Osteocyte (in vitro differentiated cells): ENCODE measurements at regions not wholly inside any gene's neighbourhood (a gene's known extent, or its start where the extent isn't known, plus 50 kb on each side); places are given as distances from the start of the nearest gene placed in this dataset.

ENCODE experiments used
- DNase-seq: peaks from one replicate; pipeline ENCODE4 v3.0.0; 2021; ENCODE audit warnings: mixed read lengths; ENCODE audit not compliant: unreplicated experiment; ENCODE audit errors: extremely low spot score
- H3K27ac Mint-ChIP-seq: one replicate; pipeline ENCODE4 v1.8.0; 2021; ENCODE audit warnings: mild to moderate bottlenecking, mixed read lengths; ENCODE audit not compliant: unreplicated experiment
- H3K27me3 Mint-ChIP-seq: one replicate; pipeline ENCODE4 v1.8.0; 2021; ENCODE audit warnings: mixed read lengths; ENCODE audit not compliant: unreplicated experiment
- H3K36me3 Mint-ChIP-seq: one replicate; pipeline ENCODE4 v1.8.0; 2021; ENCODE audit warnings: mixed read lengths; ENCODE audit not compliant: unreplicated experiment
- H3K4me1 Mint-ChIP-seq: one replicate; pipeline ENCODE4 v1.8.0; 2021; ENCODE audit warnings: mixed read lengths; ENCODE audit not compliant: unreplicated experiment
- H3K4me3 Mint-ChIP-seq: one replicate; pipeline ENCODE4 v1.8.0; 2021; ENCODE audit warnings: mild to moderate bottlenecking, moderate library complexity, mixed read lengths; ENCODE audit not compliant: unreplicated experiment
- H3K9me3 Mint-ChIP-seq: one replicate; pipeline ENCODE4 v1.8.0; 2021; ENCODE audit warnings: mixed read lengths; ENCODE audit not compliant: unreplicated experiment
- CTCF ChIP-seq: fragments of 200-600 bp; sonication (generic); IDR thresholded peaks from 2 replicates; pipeline ENCODE4 v1.5.0; 2021; ENCODE audit warnings: antibody characterized with exemption, mild to moderate bottlenecking, moderate library complexity

GRCh38 chr3:68089572-68090011 lies 435.2 kb upstream of the SUCLG2 start:
- Mint-ChIP-seq H3K36me3 (no peaks in the 10 kb centered on the region), H3K9me3 (no peaks in the 10 kb centered on the region), H3K27ac (no peak overlapping the region), H3K4me3 (no peak overlapping the region), H3K4me1 (no peaks in the 10 kb centered on the region), H3K27me3 (no peaks in the 10 kb centered on the region)
- DNase-seq: no peak
- no peak for TF ChIP-seq CTCF

GRCh38 chr3:68088636-68089035 lies 434.2 kb upstream of the SUCLG2 start:
- no peaks in the 10 kb centered on the region for H3K27me3 Mint-ChIP-seq
- H3K36me3 Mint-ChIP-seq: no peaks in the 10 kb centered on the region
- no peaks in the 10 kb centered on the region for H3K4me1 Mint-ChIP-seq
- DNase-seq: no peak
- no peak overlapping the region for H3K27ac Mint-ChIP-seq
- no peak overlapping the region for H3K4me3 Mint-ChIP-seq
- H3K9me3 Mint-ChIP-seq: no peaks in the 10 kb centered on the region
- no peak for TF ChIP-seq CTCF

GRCh38 chr3:68088216-68088615 lies 433.8 kb upstream of the SUCLG2 start:
- Mint-ChIP-seq H3K9me3 (no peaks in the 10 kb centered on the region), H3K27me3 (no peaks in the 10 kb centered on the region), H3K27ac (no peak overlapping the region), H3K4me3 (no peak overlapping the region), H3K4me1 (no peaks in the 10 kb centered on the region), H3K36me3 (no peaks in the 10 kb centered on the region)
- no peak for TF ChIP-seq CTCF
- DNase-seq: no peak

- peaks cover 11% of the 10 kb centered on the region for H3K9me3 Mint-ChIP-seq
- no peak for DNase-seq
- no peaks in the 10 kb centered on the region for H3K4me1 Mint-ChIP-seq
- no peak overlapping the region for H3K4me3 Mint-ChIP-seq
- TF ChIP-seq CTCF: no peak
- H3K27ac Mint-ChIP-seq: no peak overlapping the region
- H3K36me3 Mint-ChIP-seq: no peaks in the 10 kb centered on the region
- H3K27me3 Mint-ChIP-seq: no peaks in the 10 kb centered on the region
Measured at GRCh38 chr3:68072062-68072461, 417.6 kb upstream of the SUCLG2 start.

GRCh38 chr3:68070186-68070585 lies 415.8 kb upstream of the SUCLG2 start:
- no peaks in the 10 kb centered on the region for H3K27me3 Mint-ChIP-seq
- no peak overlapping the region for H3K27ac Mint-ChIP-seq
- H3K36me3 Mint-ChIP-seq: no peaks in the 10 kb centered on the region
- no peaks in the 10 kb centered on the region for H3K4me1 Mint-ChIP-seq
- peaks cover 11% of the 10 kb centered on the region for H3K9me3 Mint-ChIP-seq
- TF ChIP-seq CTCF: no peak
- no peak for DNase-seq
- H3K4me3 Mint-ChIP-seq: no peak overlapping the region
